ENCODE measurements at regions not wholly inside any gene's neighbourhood (a gene's known extent, or its start where the extent isn't known, plus 50 kb on each side); places are given as distances from the start of the nearest gene placed in this dataset.

DNA sequence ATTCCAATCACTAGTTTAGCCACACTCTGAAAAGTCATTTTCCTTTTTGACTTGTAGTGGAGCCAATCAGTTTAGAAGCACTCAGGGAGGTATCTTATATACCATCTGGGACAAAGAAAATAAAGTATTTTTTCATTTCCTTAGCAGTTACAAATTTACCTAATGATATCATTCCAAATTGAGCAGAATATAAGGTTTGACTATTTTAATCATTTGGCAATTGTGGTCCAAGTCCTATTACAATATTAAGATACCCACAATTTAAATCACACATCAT, 170.6 kb downstream of the LTN1 start:
- TF ChIP-seq CTCF (IDR thresholded peaks at IDR 0.05; ENCODE audit: poor library complexity) (no peak), EZH2phosphoT487 (IDR thresholded peaks at IDR 0.05; ENCODE audit: low read depth, severe bottlenecking, unreplicated experiment) (no peak), EZH2 (IDR thresholded peaks at IDR 0.05; ENCODE audit: borderline replicate concordance) (no peak)
